GM12872 (cell line): ENCODE measurements at regions not wholly inside any gene's neighbourhood (a gene's known extent, or its start where the extent isn't known, plus 50 kb on each side); places are given as distances from the start of the nearest gene placed in this dataset.

Experiments
- TF ChIP-seq, protein P1 (sequence below): IDR thresholded peaks from 3 replicates; pipeline ENCODE4 v1.5.1; 2011; ENCODE audit warnings: low read depth, mild to moderate bottlenecking, low read length, moderate library complexity; ENCODE audit not compliant: insufficient read depth

DNA sequence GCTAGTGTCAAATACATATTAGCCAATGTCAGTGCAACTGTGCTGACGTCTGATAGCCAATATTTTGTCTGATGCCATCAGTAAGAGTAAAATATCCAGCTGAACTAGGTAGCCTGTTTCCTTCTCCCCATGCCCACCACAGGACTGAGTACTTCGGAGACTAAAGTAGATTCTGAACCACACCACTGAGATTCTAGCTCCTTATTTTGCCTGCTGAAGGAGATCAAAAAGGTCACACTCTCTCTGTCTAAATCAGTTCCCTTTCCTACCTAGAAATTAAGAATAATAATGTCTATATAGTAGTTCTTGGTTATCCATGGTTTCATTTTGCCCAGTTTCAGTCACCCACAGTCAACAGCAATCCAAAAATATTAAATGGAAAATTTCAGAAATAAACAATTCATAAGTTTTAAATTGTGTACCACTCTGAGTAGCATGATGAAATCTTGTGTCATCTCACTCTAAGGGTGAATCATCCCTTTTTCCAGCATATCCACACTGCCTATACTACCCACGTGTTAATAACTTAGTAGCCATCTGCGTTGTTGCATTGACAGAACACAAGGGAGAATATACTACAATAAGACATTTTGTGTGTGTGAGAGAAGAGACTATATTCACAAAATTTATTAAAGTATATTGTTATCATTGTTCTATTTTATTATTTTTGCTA is 1043.3 kb upstream of the PIK3C3 start:
- TF ChIP-seq, protein P1, sequence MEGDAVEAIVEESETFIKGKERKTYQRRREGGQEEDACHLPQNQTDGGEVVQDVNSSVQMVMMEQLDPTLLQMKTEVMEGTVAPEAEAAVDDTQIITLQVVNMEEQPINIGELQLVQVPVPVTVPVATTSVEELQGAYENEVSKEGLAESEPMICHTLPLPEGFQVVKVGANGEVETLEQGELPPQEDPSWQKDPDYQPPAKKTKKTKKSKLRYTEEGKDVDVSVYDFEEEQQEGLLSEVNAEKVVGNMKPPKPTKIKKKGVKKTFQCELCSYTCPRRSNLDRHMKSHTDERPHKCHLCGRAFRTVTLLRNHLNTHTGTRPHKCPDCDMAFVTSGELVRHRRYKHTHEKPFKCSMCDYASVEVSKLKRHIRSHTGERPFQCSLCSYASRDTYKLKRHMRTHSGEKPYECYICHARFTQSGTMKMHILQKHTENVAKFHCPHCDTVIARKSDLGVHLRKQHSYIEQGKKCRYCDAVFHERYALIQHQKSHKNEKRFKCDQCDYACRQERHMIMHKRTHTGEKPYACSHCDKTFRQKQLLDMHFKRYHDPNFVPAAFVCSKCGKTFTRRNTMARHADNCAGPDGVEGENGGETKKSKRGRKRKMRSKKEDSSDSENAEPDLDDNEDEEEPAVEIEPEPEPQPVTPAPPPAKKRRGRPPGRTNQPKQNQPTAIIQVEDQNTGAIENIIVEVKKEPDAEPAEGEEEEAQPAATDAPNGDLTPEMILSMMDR = no peak

DNA sequence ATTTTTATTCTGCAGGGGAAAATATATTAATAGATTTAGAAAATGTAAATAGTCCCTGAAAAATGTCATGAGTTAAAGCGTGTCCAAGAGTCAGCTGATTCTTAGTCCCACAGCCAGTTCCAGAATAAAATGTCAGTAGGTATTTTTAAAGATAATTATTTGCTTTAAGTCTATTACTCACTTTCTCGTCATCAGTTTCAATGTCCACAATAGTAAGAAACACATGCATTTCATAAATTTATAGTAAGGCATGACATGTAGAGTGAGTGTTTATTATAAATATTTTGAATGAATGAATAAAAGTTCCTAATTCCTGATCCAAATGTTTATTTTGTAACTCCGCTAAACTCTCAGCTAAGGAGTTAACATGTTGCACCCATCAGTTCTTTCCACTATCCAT is 1044.0 kb upstream of the PIK3C3 start:
- TF ChIP-seq, protein P1 = no peak

DNA sequence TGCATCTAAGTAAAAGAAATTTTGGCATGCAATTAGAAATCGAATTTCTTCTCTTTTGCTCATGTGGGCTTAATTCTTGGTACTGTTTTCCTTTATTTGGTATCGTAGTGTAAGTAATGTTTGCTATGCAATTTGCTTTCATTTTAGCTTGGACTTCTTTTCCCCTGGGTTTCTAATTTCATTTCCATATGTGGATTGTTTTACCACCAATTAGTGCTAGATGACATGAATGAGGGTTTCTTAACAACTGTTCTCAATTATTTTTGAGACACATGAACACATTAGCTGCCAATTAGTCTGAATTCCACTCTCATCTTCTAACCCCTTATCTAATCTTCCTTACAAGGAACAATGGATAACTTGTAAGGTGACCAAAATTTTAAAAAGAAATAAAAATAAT is 1047.2 kb upstream of the PIK3C3 start:
- TF ChIP-seq, protein P1 = no peak

DNA sequence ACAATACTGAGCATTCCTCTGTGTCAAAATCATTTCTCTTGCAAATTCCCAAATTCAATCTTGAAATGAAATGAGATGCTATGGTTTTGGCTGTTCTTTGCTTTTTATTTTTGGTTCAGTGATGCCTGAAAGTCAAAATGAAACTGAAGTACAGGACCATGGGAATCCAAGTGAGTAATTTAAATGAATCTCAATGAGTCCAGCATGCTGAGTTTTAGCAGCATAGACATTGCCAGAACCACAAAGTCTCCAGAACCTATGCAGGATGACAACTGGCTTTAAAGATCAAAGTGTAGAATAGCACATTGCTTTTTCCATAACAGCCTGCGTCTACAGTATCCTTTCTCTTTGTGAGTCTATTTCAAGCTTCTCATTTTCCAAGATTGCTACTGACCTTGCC is 1050.7 kb upstream of the PIK3C3 start:
- TF ChIP-seq, protein P1 = no peak

DNA sequence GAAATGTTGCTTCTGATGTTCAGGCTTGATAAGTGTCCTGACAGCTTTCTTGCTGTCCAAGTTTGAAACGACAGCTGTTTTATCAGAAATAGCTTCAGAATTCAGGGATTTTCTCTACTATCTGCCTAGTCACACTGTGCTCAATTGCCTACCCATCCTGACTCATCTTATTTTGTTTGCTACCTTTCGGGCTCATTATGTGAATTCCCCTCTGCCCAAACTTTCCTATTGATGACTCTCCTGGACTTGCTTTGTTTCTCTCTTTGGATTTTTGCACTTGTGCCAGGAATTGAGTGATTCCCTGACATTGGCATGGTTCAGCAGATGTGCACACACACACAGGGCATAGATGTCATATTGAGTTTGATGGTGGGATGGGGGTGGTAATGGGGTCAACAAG is 1052.6 kb upstream of the PIK3C3 start:
- TF ChIP-seq, protein P1 = no peak

DNA sequence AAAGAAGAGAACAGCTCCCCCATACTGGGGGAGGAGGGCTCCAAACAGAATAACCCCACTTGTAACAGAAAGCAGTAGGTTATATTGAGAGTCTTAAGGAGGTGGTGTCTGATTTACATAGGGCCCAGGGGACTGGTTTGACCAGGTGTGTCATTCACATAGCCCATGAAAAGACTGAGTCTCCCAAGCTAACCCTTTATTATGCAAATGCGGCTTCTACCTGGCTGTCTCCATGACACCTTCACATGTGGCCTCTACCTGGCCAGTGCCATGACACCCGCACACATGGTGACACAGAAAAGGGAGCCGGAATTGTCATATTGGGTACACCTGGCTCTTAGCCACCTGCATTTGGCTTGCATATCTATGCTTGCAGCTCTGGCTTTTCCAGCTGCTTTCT is 1057.2 kb upstream of the PIK3C3 start:
- TF ChIP-seq, protein P1 = no peak

DNA sequence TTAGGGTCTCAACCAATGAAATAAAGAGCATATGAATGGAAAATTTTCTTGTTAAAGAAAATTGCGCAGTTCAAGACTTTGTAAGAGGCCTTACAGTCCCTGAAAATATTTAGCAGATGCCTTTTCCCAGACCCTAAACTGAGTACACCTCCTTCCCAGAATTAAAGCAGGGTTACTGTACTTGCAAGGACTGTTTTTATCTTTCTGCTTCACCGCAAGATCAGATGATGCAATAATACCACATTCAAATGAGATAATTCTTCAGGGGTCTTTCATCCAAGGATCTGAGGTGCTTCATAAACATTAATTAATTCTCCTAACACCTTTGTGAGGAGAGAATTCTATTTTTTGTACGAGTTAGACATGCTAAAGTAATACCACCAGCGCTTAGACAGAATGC is 1071.8 kb upstream of the PIK3C3 start:
- TF ChIP-seq, protein P1 = no peak

DNA sequence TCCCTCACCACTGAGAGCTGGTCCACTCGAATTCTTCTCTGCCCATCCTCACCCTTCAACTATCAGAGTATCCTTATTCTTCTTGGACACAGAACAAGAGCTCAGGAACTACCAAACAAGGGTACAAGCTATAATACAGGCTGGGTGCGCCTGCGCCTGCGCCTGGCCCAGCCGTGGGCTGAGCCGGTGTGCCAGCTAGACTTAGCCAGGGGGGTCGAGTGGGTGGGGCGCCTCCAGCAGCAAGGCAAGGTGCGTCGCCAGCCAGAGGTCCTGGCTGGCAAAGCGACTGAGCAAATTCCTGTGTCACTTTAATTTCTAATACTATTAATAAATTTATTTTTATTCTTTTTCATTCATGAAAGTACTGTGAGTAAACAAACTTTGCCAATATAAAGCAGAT is 1072.6 kb upstream of the PIK3C3 start:
- TF ChIP-seq, protein P1 = no peak
